Cardiac fibroblast (primary cell): ENCODE measurements at regions not wholly inside any gene's neighbourhood (a gene's known extent, or its start where the extent isn't known, plus 50 kb on each side); places are given as distances from the start of the nearest gene placed in this dataset.

Source experiments
- DNase-seq, 2 donors: peaks; one replicate each; pipeline versions ENCODE4 v3.0.0 to v3.0.0-alpha.2; 2010; ENCODE audit warnings: low read depth in 2 of 2
- H3K4me3 ChIP-seq, 2 donors: replicated peaks in 1 of 2; 1 replicate in 1 of 2; 2 replicates in 1 of 2; pipeline ENCODE4 v1.5.1; 2011; ENCODE audit warnings: low read depth in 2 of 2, low read length in 2 of 2, mild to moderate bottlenecking in 2 of 2, moderate library complexity in 1 of 2
- TF ChIP-seq, protein P1 (sequence below): IDR thresholded peaks from one replicate; pipeline ENCODE4 v1.5.1; 2011; ENCODE audit warnings: low read depth, mild to moderate bottlenecking, low read length, inconsistent platforms

DNA sequence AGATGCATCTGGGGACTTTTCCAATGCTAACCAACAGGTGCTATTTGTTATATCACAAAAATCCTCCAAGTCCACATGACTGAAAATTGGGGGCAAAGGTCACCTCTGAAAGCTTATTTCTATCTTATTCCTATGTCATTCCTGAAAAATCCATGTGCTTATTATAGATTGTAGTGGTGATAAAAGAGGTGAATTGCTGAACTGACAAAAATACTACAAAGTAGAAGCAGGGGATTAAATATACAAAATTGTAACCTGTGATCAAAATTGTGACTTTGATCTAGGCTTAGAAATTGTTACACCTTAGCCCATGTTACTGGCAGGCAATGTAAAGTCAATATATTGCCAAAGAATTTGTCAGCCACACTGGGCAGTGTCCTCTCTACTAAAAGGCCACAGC lies 62.3 kb downstream of the IER5 start:
- no peak overlapping the region for H3K4me3 ChIP-seq
- no peak for DNase-seq
- TF ChIP-seq, protein P1, sequence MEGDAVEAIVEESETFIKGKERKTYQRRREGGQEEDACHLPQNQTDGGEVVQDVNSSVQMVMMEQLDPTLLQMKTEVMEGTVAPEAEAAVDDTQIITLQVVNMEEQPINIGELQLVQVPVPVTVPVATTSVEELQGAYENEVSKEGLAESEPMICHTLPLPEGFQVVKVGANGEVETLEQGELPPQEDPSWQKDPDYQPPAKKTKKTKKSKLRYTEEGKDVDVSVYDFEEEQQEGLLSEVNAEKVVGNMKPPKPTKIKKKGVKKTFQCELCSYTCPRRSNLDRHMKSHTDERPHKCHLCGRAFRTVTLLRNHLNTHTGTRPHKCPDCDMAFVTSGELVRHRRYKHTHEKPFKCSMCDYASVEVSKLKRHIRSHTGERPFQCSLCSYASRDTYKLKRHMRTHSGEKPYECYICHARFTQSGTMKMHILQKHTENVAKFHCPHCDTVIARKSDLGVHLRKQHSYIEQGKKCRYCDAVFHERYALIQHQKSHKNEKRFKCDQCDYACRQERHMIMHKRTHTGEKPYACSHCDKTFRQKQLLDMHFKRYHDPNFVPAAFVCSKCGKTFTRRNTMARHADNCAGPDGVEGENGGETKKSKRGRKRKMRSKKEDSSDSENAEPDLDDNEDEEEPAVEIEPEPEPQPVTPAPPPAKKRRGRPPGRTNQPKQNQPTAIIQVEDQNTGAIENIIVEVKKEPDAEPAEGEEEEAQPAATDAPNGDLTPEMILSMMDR = no peak

DNA sequence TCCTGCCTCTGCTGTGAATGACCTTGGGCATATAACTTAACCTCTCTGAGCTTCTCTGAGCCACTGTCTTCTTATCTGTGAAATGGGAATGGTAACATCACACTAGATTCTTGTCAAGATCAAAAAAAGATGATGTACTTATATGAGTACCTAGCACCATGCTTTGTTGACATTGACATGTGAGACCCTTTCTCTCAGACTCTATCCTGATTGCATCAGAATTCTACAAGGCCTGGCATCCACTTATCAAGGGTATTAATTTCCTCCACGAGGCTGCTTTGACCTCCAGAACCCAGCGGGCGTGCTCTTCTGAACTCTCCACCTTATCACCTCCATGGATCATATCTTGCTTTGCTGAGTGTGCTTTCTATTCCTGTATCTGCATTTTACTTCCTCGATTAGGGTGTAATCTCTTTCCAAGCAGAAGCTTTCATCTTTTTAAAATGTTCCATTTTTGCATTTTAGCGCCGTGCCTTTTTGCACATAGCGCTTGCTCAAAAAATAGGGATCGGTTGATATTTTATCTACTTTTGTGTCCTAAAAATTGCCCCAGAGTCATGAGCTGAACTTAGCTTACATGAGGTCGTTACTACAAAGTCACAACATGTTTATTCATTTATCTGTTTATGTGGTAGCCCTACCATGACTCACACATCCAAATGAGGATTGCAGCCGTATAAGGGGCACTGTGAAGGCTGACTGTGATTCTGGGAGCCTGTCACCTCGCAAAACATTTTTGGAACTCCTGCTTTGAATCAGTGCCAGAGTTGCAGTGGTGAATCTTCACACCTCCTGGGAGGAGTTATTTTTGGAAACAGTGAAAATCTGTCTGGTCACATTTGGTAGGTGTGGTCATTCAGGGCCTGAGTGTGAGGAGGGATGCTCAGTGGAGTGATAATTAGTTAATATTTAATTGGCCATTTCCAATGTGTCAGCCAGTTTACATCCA lies 63.2 kb downstream of the IER5 start:
- TF ChIP-seq, protein P1 = no peak
- no peak overlapping the region for H3K4me3 ChIP-seq
- peak; percentile 44 to 59 for DNase-seq

DNA sequence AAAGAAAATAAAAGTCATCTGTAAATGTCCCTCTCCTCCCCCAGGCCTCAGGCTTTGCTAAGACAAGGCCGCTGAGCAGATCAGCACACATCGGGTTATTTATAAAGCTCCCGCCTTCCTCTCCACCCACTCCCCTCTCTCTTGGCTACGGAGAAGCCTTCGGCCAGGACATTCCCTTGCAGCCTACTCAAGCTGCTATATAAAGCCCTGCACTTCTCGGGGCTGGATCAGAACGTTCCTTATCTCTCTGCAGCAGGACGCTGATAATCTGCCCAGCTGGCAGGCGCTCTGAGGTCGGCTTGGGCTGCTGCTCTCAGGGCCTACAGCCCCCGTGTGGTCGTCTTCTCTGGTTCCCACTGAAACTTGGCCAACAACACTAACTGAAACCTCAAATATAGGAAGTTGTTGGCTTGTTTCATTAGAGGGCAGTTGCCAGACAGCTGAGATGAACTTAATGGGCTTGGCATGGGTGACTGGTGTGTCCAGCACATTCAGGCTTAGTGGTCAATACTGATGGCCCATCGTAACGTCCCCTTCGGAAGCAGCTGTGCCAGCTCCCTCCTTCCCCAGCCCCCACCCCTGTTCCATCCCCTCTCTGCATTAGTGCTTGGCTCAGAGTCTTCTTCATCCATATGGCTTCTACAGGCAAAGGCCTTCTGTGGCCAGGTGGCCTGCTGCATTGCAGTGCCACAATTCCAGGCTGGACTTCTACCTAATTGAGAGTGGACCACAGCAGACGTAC lies 64.6 kb downstream of the IER5 start:
- no peak overlapping the region for H3K4me3 ChIP-seq
- peak; percentile 73 to 97 for DNase-seq
- TF ChIP-seq, protein P1 = peak; percentile 42

DNA sequence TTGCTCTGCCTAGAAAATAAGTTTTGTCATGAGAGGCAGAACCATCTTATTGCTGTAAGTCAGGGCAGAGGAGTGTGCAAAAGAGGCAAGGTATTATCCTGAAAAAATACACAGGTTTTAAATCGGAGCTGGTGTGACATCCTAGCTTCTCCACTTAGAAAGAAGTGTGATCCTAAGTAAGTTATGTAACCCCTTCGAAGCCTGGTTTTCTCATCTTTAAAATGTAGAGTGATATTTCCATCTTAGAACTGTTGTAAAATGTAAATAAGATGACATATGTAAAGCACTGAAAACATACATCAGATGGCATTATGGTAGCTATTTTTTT lies 65.1 kb downstream of the IER5 start:
- DNase-seq = no peak
- H3K4me3 ChIP-seq = no peak overlapping the region
- TF ChIP-seq, protein P1 = no peak

DNA sequence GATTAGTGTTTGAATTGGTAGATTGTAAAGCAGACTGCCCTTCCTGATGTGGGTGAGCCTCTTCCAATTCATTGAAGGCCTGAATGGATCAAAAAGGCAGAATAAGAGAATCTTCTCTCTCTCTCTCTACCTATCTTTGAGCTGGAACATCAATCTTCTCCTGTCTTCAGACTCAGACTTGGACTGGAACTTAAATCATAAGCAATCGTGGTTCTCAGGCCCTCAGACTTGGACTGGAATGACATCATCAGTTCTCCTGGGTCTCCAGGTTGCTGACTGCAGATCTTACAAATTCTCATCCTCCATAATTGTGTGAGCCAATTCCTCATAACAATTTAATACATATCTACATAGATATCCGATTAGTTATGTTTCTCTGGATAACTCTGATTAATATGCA lies 66.8 kb downstream of the IER5 start:
- TF ChIP-seq, protein P1 = no peak
- DNase-seq = peak in 1 of 2 donors; percentile 8
- H3K4me3 ChIP-seq = no peak overlapping the region

DNA sequence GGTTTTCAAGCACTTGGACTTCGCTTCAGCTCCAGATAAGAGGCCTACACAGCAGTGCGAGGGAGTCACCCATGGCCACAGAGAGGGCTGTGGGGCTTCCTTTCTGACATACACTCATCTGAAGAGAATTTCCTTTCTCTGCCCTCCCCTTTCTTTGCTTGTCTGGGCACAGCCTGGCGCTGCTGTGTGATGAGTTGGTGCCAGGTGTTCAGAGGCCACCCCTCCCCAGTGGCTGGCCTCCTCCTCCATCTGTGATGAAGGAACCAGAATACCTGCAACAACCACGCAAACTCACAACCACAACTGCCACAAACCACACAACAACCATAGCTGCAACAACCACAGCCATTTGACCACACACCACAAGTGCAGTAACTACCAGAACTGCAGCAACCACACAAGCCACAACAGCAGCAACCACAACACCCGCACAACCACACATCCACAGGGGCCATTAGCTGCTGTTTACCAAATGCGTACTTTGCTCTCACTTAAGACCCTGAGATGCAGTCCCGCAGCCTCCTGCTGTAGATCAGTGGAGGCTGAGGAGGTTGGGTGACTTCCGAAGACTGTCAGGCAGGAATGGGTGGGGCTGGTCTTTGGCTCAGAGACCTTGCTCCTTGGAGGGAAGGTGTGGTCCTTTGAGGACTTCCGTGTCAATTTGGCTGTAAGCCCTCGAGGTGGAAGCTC lies 71.1 kb downstream of the IER5 start:
- no peak overlapping the region for H3K4me3 ChIP-seq
- TF ChIP-seq, protein P1 = no peak
- DNase-seq = peak; percentile 64 to 80
